HuH-7 (cell line): ENCODE measurements at regions not wholly inside any gene's neighbourhood (a gene's known extent, or its start where the extent isn't known, plus 50 kb on each side); places are given as distances from the start of the nearest gene placed in this dataset.

ENCODE experiments used
- DNase-seq: peaks from one replicate; pipeline ENCODE4 v3.0.0; 2011; ENCODE audit warnings: low spot score

DNA sequence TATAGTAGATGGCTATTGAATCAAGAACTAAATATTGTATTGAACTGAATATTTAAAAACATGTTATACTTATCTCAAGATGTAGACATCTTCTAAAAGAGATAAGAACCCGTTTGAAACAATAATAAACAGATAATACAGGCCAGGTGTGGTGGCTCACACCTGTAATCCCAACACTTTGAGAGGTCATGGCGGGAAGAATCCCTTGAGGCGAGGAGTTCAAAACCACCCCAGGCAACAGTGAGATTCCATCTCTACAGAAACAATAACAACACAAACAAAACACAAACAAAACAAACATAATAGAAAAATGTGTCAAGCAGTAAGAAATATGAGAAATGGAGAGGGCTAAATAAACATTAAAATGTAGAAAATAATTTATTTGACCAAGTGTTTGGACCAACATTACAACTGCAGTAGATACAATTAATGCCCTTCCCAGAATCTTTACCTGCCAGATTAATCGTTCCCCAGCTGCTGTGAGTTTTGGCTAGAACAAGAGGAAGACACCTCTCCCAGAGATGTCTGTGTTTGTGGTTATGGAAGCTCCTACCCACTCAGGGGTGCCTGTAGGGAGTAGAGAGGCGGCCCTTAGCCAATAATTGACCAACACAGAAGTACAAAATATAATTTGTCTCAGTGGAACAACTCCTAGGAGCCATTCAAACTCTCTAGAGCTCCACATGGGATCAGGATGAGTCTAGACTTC is 111.9 kb upstream of the AGTR1 start:
- DNase-seq = no peak

DNA sequence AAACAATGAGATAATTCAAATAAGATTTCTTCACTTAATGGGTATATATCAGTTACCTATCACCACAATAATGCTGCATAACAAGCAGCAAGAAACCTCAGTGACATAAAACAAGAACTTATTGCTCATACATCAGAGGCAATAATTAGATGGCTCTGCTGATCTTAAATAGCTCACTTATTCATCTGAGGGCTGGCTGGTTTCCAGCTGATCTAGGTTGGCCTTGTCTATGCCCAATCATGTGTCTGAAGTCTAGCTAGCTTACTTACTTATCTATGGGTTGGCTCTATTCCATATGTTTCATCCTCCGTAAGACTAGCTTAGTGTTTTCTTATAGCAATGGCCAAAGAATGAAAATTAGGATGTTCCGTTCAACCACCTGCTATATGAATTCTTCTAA is 109.4 kb upstream of the AGTR1 start:
- DNase-seq = no peak

DNA sequence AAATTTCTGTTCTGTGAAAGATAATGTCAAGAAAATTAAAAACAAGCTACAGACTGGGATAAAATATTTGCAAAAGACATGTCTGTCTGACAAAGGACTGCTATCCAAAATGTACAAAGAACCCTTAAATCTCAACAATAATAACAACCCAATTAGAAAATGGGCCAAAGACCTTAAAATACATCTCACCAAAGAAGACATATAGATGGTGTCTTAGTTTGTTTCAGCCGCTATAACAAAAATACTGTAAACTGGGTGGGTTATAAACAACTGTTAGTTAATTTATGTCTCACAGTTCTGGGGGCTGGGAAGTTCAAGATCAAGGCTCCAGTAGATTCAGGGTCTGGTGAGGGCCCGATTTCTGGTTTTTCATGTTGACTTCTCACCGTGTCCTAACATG is 106.2 kb upstream of the AGTR1 start:
- DNase-seq = no peak

DNA sequence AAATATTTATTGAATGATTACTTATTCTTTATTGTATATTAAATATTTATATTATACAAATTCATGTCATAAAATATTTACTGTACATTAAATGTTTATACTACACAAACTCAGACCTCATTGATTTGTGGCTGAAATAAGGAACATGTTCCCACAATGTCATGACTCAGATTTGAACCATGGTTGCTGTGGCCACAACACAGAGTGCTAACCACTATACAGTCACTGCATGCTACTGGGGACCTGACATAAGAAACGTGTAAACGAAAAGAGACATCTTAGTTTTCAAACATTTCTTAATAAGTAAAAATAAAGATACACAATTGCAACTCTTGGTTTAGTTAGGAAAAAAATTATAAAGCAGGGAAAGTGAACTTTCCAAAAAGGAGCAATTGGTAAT is 99.1 kb upstream of the AGTR1 start:
- DNase-seq = no peak

DNA sequence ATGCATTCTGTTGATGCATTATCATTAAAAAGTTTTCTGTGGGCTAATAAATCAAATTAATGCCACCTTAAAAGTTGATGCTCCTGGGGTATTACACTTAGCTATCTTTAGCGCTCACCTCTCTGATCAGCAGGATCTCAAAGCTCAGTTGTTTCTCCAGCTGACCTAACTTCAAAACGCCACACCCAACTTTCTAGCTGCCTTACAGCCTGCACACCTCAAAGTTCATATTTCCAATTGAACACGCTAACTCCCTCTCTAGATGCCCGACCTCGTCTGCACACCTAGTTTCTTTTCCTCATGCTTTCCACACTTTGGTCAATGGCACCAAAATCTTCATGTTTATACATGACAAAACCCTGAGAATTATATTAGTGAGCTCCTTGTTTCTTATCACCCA is 98.2 kb upstream of the AGTR1 start:
- DNase-seq = no peak

DNA sequence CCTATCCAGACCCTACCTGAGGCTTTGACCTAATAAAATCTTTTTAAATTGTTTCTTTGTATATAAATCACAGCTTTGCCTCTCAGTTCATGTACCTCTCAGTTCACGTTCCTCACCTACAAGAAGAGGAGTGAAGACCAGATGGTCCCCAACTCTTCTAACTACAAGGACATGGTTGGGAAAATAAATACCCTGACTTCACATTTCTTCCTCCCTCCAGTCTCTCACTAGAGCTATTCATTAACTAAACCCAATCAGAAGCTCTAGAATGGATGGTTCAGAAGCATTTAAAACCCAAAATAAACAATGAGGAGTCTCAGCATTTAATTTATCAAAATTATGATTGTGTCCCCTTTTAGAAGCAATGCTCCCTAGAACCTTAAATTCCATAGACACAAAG is 97.3 kb upstream of the AGTR1 start:
- no peak for DNase-seq

DNA sequence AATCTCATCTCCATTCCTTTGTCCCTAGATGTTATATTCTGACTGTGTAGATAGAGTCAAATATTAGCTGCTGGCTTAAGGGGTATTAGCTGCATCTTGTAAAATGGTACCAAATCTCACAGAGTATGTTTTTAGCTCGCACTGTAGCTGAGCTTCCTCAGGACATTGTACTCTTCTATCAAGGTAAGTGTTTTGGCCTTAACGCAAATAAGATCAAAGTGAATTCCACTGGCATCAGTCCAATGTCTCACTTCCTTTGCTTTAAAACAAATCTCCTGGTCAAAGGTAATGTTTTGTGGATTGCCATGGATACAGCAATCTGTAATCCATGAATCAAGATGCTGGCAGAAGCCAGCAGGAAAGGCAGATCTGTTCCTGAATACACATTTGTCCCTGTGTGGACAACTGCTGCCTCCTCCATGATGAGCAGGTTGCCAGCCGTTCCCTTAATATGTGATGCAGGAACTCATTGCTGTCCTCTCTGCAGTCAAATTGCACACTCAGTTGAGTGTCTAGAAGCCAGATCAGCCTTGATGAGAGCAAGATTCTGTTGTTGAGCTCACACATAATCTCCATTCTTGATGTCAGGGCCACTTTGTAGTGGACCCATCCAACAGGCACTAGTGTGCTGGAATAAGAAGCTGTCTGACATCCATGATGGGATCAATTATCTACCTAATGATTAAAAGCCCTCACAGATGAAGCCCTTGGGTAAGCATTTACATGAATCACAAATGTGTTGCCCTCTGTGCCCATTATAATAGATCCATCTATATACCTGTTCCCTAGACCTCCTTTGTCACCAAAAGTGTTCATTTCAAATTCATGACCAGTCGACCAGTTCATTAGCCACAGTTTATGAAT is 96.6 kb upstream of the AGTR1 start:
- peak; percentile 2 for DNase-seq

DNA sequence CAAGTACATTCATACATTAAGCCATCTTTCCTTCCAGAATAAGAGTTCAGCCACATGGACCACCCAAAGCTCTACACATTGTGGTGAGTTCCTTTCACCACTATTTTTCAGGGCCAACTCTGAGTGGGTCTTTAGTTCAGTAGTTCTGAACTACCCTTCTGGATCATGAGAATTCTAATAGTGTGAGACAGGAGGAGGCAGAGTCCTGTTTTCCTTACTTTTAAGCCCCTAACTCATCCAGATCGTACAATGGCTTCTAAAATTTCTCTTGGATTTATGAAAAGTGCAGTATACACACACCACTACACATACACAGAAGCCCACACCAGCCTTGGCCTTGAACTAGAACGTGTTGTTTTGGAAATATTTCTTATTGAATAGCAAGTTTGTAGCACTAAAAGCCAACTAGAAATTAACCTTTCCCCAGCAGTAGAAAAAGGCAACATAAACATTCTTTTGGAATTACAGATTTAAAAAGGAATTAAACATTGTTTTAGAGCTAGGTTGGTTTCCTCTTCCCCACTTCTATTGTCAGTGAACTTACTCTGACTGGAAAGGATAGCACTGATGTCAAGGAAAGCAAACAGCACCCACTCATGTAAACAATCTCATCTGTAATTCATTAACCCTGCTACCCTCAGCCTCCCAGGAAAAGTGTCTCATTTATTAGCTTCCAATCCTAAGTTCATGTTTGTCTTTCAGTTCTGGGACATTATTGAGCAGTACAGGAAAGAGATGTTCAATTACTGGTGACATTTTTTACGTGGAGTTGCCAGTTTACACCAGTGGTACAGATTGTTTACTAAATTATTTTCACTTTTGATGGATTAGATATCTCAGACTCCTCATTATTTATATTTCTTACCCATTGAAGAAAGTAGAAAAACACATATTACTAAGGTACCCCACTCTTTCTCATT is 95.7 kb upstream of the AGTR1 start:
- peak; percentile 18 for DNase-seq

DNA sequence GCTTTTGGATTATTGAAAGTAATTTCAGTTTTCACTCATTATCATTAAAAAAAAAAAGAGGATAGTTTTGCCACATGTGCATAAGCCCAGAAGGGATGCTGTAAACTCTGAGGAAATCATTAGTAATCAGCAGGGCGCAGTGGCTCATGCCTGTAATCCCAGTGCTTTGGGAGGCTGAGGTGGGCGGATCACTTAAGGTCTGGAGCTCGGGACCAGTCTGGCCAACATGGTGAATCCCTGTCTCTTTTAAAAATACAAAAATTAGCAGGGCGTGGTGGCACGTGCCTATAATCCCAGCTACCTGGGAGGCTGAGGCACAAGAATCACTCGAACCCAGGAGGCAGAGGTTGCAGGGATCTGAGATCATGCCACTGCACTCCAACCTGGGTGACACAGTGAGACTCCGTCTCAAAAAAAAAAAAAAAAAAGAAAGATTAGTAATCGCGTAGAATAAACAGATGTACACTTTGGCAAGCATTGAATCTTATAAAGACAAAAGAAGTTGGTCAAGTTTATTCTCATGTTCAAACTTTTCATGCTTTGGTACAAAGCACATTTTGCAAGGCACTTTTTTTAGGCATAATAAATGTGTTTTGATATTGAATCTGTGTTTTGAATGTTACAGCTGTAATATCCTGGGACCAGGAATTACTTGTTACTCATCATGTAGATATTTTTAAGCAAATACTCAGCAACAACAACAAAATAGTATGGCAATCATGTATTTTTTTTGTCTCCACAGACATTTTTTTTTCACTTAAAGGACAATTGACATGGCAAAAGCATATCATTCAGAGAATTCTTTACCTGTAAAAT is 93.2 kb upstream of the AGTR1 start:
- no peak for DNase-seq

DNA sequence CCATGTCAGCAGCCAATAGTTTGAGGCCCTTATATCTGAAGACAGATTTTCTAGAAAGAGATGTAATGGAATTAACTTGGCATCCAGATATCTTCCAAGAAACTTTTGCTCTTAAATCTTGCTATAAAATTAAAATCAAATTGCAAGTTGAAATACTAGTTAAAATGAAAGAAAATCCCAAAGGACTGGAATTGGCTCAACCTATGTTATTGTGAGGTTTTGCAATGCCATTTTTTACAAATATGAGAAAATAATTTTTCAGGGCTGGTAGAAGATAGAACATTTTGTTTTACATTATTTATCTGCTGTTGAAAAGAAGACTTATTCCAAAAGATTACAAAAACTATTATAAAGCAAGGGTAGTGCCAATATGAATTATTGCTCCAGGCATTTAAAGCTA is 92.2 kb upstream of the AGTR1 start:
- DNase-seq = no peak

DNA sequence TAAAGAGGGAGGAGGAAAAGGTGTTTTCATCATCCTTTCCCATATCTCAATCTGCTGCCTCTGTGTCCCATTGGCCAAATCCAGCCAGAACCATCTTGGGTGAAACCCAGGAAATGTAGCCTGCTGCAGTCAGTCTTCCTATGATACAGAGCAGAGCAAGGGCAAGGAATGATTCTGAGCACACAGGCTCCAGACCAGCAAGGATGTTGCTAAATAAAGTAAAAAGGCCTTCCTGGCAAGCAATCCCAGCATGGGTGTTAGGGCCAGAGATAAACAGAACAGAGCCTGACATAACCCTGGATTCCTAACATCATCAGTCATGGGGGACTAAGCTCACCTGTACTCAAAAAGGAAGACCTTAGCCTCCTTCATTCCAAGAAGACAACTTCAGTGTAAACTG is 90.7 kb upstream of the AGTR1 start:
- DNase-seq = no peak

DNA sequence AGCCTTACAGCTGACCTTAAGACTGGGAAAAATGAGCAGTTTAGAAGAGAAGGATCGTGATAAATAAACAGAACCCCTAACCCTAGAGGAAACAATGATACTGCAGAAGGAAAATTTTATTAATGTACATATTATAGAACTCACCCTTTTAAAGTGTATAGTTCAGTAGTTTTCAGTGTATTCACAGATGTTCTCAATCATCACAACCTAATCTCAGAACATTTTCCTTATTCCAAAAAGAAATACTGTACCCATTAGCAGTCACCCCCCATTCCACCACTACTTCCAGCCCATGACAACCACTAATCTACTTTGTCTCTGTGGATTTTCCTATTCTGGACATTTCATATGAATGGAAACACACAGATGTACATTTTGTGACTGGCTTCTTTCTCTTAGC is 90.2 kb upstream of the AGTR1 start:
- no peak for DNase-seq

DNA sequence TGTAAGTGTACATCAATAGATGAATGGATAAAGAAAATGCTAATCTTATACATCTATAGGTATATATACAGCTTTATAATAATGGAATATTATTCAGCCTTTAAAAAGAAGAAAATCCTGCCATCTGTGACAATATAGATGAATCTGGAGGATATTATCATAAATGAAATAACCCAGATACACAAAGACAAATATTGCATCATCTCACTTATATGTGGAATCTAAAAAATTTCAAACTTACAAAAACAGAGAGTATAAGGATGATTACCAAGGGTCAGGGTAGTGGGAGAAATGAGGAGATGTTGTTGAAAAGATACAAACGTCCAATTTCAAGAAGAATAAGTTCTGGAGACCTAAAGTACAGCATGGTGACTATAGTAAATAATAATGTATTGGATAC is 85.4 kb upstream of the AGTR1 start:
- no peak for DNase-seq

DNA sequence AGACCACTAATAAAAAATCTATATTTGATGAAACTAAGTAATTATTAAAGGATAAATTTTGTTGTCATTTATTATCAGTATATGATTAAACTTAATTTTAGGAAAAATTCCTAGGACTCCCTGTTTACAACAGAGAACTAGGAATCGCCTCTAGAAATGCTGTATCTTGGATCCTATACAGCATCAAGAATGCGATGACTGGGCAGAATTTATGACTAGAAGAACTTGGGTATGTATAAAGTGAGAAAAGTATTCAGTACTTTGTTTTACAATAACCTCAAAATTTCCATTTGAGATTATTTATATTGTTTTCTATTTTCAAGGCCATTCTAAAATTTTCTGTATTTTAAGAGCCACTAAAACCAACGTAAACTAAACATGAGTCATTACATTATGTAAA is 82.3 kb upstream of the AGTR1 start:
- no peak for DNase-seq

DNA sequence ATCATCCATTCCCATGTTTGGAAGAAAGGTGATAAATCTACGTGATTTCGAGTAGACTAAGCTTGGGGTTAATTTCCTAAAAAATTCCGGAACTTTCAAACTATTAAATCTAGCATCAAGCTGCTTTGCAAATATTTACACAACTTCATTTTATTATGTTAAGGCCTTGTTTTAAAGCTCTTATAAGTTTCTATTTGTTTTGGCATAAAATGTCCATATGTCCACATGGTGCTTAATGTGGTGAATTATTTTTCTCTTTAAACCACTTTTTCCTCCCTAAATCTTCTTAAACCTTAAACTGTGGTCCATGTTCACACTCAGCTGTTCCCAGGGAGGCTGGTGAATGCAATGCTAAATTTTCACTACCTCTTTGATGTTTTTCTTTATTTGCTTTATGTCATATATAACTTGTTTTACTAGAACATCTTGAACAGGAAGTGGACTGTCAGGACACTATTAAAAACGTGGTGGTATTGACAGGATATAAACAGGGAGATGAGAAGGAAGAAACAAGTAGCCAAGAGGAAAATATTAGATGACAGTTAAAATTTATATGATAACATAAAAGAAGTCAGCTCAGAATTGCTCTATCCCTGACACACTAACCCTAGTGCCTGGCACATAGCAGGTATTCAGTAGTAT is 72.5 kb upstream of the AGTR1 start:
- DNase-seq = no peak

DNA sequence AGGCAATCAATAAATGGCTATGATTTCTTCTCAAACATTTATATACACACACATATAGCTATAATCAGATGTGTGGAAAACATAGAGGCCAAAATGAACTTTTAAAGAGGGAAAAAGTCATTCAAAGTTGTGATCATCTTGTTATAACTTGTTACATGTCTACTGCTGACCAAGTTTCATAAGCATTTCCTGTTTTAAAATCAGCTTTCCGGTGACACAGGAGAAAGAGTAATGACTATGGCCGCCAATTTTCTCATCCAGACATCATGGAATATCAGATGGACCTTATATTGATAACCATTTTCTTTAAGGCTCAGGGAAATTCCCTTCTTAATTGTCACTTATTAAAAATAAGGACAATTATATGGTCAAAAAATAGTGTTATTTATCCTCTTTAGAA is 71.7 kb upstream of the AGTR1 start:
- no peak for DNase-seq

DNA sequence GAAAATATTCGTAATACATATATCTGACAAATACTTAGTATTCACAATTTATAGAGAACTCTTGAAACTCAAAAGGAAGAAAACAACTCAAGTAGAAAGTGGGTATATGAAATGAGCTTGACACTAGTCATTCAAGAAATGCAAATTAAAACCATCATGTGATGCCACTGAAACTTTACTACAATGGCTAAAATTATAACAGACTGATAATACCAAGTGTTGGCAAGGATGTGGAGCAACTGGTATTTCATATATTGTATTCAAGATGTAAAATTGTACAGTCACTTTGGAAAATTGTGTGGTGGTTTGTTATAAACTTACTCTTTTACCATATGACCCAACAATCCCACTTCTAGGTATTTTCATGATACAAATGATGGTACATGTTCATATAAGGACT is 68.7 kb upstream of the AGTR1 start:
- no peak for DNase-seq

DNA sequence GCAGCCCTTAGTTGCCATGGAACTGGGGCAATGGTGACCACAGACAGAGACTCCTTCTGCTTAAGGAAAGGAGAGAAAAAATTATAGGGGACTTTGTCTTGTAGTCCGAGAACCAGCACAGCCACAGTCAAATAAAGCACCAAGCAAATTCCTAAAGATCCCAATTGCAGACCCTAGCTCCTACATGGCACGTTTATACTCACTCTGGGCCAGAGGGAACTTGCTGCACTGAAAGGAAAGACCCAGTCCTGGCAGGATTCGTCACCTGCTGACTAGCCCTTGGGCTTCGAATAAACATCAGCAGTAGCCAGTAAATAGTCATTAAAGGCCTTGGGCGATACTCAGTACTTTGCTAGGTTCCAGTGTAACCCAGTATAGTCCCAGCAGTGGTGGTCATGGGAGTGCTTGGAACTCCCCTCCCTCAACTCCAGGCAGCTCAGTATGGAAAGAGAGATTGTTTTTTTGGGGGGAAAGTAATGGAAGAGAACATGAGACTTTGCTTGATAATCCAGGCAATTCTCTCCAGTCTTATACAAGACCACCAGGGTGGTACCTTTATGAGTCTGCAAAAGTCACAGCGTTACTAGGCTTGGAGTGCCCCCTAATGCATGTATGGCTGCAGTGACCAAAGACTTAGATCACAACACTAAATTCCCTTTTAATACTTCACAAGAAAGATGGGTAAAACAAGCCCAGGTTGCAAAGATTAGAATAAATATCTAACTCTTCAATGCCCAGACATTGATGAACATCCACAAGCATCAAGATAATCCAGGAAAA is 66.4 kb upstream of the AGTR1 start:
- no peak for DNase-seq

DNA sequence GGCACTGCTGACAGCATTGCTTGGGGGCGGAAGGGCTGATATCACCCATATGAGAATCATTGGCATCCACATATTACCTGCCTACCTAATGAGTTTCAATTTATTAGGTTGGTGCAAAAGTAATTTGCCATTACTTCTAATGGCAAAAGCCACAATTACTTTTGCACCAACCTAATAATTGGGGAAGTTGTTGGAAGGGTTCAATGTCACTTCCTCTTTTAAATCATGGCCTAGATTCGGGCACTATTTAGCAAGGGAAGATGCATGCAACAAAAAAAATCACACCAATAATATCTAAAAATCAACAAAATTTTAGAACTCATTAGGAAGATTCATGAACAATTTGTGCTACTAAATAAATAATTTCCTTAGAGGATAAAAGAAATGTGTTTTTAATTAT is 56.0 kb upstream of the AGTR1 start:
- DNase-seq = no peak

DNA sequence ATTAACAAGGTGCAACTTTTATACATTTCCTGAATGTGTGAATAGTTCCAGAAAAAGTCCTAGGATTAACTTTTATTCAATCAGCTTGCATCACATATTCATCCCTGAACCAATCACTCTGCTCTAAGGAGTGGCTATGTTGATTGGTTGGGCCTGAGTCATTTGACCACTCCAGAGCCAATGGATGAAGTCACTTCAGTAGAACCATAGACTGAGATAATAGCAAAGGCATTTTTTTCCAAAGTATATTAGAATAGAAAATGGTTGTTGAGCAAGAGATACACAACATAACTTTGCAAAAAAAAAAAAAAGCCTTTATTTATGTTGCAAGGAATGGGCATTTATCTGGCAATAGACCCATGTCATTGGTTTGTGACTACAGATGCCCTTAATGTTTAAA is 55.5 kb upstream of the AGTR1 start:
- DNase-seq = no peak

DNA sequence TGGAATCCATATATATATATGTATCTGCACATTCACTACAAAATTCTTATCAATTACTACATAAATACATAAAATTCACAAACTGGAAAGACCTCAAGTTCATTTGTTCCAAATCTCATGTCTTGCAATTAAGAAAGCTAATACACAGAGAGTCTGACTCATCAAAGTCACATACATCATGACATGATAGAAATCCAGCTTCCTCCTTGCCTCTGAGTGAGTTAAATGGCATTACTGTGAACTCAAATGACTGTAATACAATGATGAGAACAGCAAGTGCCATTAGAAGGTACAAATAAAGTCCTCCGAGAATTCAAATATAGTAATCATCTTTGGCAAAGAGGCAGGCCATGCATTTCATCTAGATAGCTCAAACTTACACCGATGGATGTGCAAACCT is 55.1 kb upstream of the AGTR1 start:
- no peak for DNase-seq
